Neural progenitor cell (in vitro differentiated cells): ENCODE measurements at regions not wholly inside any gene's neighbourhood (a gene's known extent, or its start where the extent isn't known, plus 50 kb on each side); places are given as distances from the start of the nearest gene placed in this dataset.

ENCODE experiments used
- DNase-seq: peaks from one replicate; pipeline ENCODE4 v3.0.0-alpha.2; 2016; ENCODE audit warnings: low spot score
- H2AFZ ChIP-seq: fragments of 200-600 bp; sonication (generic); replicated peaks from 2 replicates; pipeline ENCODE4 v1.6.1; 2016; ENCODE audit warnings: antibody characterized with exemption
- H3F3A ChIP-seq: fragments of 200-600 bp; sonication (generic); 2 replicates; pipeline ENCODE4 v1.6.1; 2016; ENCODE audit warnings: antibody characterized with exemption, low read depth
- H3K27ac ChIP-seq: fragments of 200-600 bp; sonication (generic); 2 replicates; pipeline ENCODE4 v1.5.1; 2016; ENCODE audit warnings: mild to moderate bottlenecking
- H3K27me3 ChIP-seq: fragments of 200-600 bp; sonication (generic); 2 replicates; pipeline ENCODE4 v1.6.1; 2016; ENCODE audit warnings: mild to moderate bottlenecking, moderate library complexity
- H3K36me3 ChIP-seq: fragments of 200-600 bp; sonication (generic); 2 replicates; pipeline ENCODE4 v1.5.1; 2016
- H3K4me1 ChIP-seq: fragments of 200-600 bp; sonication (generic); 2 replicates; pipeline ENCODE4 v1.6.1; 2016; ENCODE audit warnings: mixed run types
- H3K4me2 ChIP-seq: fragments of 200-600 bp; sonication (generic); 2 replicates; pipeline ENCODE4 v1.6.1; 2016
- H3K4me3 ChIP-seq: fragments of 200-600 bp; sonication (generic); 2 replicates; pipeline ENCODE4 v1.5.1; 2016
- H3K79me2 ChIP-seq: fragments of 200-600 bp; sonication (generic); 2 replicates; pipeline ENCODE4 v1.6.1; 2016; ENCODE audit warnings: low read depth
- H3K9ac ChIP-seq: fragments of 200-600 bp; sonication (generic); 2 replicates; pipeline ENCODE4 v1.6.1; 2016
- H3K9me3 ChIP-seq: fragments of 200-600 bp; sonication (generic); 2 replicates; pipeline ENCODE4 v1.5.1; 2016; ENCODE audit warnings: low read depth
- H4K20me1 ChIP-seq: fragments of 200-600 bp; sonication (generic); 2 replicates; pipeline ENCODE4 v1.6.1; 2016; ENCODE audit warnings: low read depth
- H3K27ac Mint-ChIP-seq: 3 replicates; pipeline ENCODE4 v1.8.0; 2021; ENCODE audit warnings: mixed read lengths
- H3K27me3 Mint-ChIP-seq: 2 replicates; pipeline ENCODE4 v1.8.0; 2022; ENCODE audit warnings: low read depth, mild to moderate bottlenecking, inconsistent platforms, moderate library complexity, mixed read lengths; ENCODE audit not compliant: insufficient read depth
- H3K36me3 Mint-ChIP-seq: 3 replicates; pipeline ENCODE4 v1.8.0; 2021; ENCODE audit warnings: mixed read lengths
- H3K4me1 Mint-ChIP-seq: 3 replicates; pipeline ENCODE4 v1.8.0; 2021; ENCODE audit warnings: mixed read lengths
- H3K4me3 Mint-ChIP-seq: 3 replicates; pipeline ENCODE4 v1.8.0; 2021; ENCODE audit warnings: mild to moderate bottlenecking, moderate library complexity, mixed read lengths
- H3K9me3 Mint-ChIP-seq: 3 replicates; pipeline ENCODE4 v1.8.0; 2020; ENCODE audit warnings: mixed read lengths
- EZH2 ChIP-seq: fragments of 200-600 bp; sonication (generic); IDR thresholded peaks from 2 replicates; pipeline ENCODE4 v1.6.1; 2017; ENCODE audit warnings: antibody characterized with exemption, mild to moderate bottlenecking, moderate library complexity
- EZH2phosphoT487 ChIP-seq: fragments of 200-600 bp; sonication (generic); IDR thresholded peaks from 2 replicates; pipeline ENCODE4 v1.6.1; 2017; ENCODE audit warnings: antibody characterized with exemption
- TF ChIP-seq, protein P1 (sequence below): fragments of 200-600 bp; sonication (generic); IDR thresholded peaks from 2 replicates; pipeline ENCODE4 v1.5.1; 2017; ENCODE audit warnings: antibody characterized with exemption, mild to moderate bottlenecking

DNA sequence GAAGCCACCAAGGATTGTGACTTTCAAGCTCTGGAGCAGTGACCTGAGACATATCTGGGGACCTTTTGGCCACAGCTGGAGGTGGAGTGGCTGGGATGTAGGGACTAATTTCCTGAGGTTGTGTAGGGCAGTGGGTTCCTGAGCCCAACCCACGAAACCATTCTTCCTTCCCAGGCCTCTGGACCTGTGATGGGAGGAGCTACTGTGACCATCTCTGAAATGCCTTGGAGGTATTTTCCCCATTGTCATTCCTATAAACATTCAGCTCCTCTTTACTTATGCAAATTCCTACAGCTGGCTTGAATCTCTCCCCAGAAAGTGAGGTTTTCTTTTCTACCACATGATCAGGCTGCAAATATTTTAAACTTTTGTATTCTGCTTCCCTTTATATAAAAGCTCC lies 172.6 kb downstream of the TUSC1 start:
- TF ChIP-seq, protein P1, sequence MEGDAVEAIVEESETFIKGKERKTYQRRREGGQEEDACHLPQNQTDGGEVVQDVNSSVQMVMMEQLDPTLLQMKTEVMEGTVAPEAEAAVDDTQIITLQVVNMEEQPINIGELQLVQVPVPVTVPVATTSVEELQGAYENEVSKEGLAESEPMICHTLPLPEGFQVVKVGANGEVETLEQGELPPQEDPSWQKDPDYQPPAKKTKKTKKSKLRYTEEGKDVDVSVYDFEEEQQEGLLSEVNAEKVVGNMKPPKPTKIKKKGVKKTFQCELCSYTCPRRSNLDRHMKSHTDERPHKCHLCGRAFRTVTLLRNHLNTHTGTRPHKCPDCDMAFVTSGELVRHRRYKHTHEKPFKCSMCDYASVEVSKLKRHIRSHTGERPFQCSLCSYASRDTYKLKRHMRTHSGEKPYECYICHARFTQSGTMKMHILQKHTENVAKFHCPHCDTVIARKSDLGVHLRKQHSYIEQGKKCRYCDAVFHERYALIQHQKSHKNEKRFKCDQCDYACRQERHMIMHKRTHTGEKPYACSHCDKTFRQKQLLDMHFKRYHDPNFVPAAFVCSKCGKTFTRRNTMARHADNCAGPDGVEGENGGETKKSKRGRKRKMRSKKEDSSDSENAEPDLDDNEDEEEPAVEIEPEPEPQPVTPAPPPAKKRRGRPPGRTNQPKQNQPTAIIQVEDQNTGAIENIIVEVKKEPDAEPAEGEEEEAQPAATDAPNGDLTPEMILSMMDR, result no peak
- no peak for TF ChIP-seq EZH2phosphoT487
- TF ChIP-seq EZH2, result no peak

DNA sequence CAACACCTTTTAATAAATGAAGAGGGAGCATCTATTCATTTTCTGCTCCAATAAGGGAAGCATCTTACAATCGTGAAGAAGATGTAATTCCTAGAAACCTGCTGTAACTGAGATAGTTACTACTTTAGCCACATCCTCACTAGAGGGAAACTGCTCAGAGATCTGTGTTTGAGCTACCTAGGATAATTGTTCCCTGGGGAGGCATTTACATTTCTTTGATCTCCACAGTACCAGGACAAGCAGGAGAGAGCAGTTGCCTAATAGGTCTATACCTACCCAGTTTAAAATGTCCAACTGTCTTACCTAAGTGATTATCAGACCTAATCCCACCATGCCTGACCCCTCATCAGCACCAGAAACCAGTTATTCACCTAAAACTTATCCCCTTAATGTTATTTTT lies 196.9 kb downstream of the TUSC1 start:
- H3F3A ChIP-seq, result no peaks in the 10 kb centered on the region
- H4K20me1 ChIP-seq, result no peaks in the 10 kb centered on the region
- no peak for DNase-seq
- Mint-ChIP-seq H3K27me3 (no peaks in the 10 kb centered on the region), H3K4me1 (peaks cover 5% of the 10 kb centered on the region), H3K27ac (no peak overlapping the region), H3K36me3 (no peaks in the 10 kb centered on the region), H3K4me3 (no peak overlapping the region), H3K9me3 (no peaks in the 10 kb centered on the region)
- no peaks in the 10 kb centered on the region for H3K9me3 ChIP-seq
- H3K4me2 ChIP-seq, result no peak overlapping the region
- no peaks in the 10 kb centered on the region for H3K79me2 ChIP-seq
- H3K9ac ChIP-seq, result no peak overlapping the region
- H3K4me1 ChIP-seq, result no peaks in the 10 kb centered on the region
- no peaks in the 10 kb centered on the region for H3K27me3 ChIP-seq
- H3K4me3 ChIP-seq, result no peak overlapping the region
- TF ChIP-seq EZH2, result no peak
- no peak for TF ChIP-seq EZH2phosphoT487
- TF ChIP-seq, protein P1, result no peak
- no peak overlapping the region for H2AFZ ChIP-seq
- H3K27ac ChIP-seq, result no peak overlapping the region
- H3K36me3 ChIP-seq, result no peaks in the 10 kb centered on the region

More for the DNA sequence above, 172.6 kb downstream of the TUSC1 start:
- no peaks in the 10 kb centered on the region for H3K36me3 ChIP-seq
- Mint-ChIP-seq H3K36me3 (no peaks in the 10 kb centered on the region), H3K27ac (no peak overlapping the region), H3K27me3 (peaks cover 4% of the 10 kb centered on the region), H3K4me1 (no peaks in the 10 kb centered on the region), H3K9me3 (peaks cover 12% of the 10 kb centered on the region), H3K4me3 (no peak overlapping the region)
- no peaks in the 10 kb centered on the region for H3K79me2 ChIP-seq
- no peaks in the 10 kb centered on the region for H3K4me1 ChIP-seq
- no peaks in the 10 kb centered on the region for H3K9me3 ChIP-seq
- H3K27me3 ChIP-seq, result no peaks in the 10 kb centered on the region
- no peak overlapping the region for H3K4me3 ChIP-seq
- H4K20me1 ChIP-seq, result no peaks in the 10 kb centered on the region
- DNase-seq, result no peak
- H2AFZ ChIP-seq, result no peak overlapping the region
- no peaks in the 10 kb centered on the region for H3F3A ChIP-seq
- H3K4me2 ChIP-seq, result no peak overlapping the region
- no peak overlapping the region for H3K9ac ChIP-seq
- H3K27ac ChIP-seq, result no peak overlapping the region

DNA sequence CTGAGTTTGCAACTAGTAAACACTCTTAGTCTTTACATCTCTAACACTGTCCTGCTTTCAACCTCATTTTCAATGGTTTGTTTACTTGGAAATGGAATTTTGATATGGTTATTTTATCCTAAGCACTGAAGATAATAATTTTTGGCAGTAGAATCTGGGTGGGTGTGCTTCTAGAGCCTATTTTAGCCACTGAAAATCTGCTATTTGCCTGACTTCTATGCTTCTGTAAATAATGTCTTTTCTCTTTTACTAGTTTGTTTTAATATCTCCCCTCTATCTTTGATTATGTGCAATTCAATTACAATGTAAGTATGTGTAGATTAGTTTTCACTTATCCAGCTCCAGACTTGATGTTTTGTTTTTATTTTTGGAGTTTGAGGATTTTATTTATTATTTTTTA lies 197.5 kb downstream of the TUSC1 start:
- TF ChIP-seq, protein P1, result no peak
- no peak for TF ChIP-seq EZH2phosphoT487
- TF ChIP-seq EZH2, result no peak

More for the DNA sequence above, 197.5 kb downstream of the TUSC1 start:
- Histone ChIP-seq H3K27me3 (no peaks in the 10 kb centered on the region), H3K36me3 (no peaks in the 10 kb centered on the region), H3K4me1 (no peaks in the 10 kb centered on the region), H2AFZ (no peak overlapping the region), H3K27ac (no peak overlapping the region), H4K20me1 (no peaks in the 10 kb centered on the region), H3K4me2 (no peak overlapping the region), H3K9me3 (no peaks in the 10 kb centered on the region), H3K79me2 (no peaks in the 10 kb centered on the region), H3F3A (no peaks in the 10 kb centered on the region), H3K4me3 (no peak overlapping the region), H3K9ac (no peak overlapping the region)
- peaks cover 5% of the 10 kb centered on the region for H3K4me1 Mint-ChIP-seq
- H3K36me3 Mint-ChIP-seq, result no peaks in the 10 kb centered on the region
- no peak overlapping the region for H3K4me3 Mint-ChIP-seq
- no peak for DNase-seq
- H3K9me3 Mint-ChIP-seq, result no peaks in the 10 kb centered on the region
- H3K27me3 Mint-ChIP-seq, result no peaks in the 10 kb centered on the region
- no peak overlapping the region for H3K27ac Mint-ChIP-seq
